ENCODE measurements at regions not wholly inside any gene's neighbourhood (a gene's known extent, or its start where the extent isn't known, plus 50 kb on each side); places are given as distances from the start of the nearest gene placed in this dataset.
A peak's percentile ranks its signal among the peaks of the same experiment; 100 is the strongest.
"Not testable (repeated sequence)": the region's sequence is repeated elsewhere in the genome, so short reads cannot be mapped to it uniquely, and the experiment has no call there.

DNA sequence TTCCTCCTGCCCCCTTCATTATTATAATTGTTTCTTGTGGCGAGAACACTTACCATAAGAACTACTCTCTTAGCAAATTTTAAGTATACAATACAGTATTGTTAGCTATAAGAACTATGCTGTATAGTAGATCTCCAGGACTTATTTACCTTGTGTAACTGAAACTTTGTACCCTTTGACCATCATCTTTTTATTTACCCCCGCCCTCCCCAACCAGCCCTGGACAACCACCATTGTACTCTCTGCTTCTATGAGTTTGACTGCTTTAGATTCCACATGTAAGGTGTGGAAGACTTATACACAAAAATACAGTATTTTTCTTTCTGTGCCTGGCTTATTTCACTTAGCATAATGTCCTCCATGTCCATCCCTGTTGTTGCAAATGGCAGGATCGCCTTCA lies 161.1 kb downstream of the PHF8 start:
- DNase-seq (ENCODE audit: low read depth), result no peak

- no peak for DNase-seq (ENCODE audit: low read depth)
Observed at GRCh38 chrX:53882331-53882730, 161.9 kb downstream of the PHF8 start.

GRCh38 chrX:53880786-53881185 lies 163.5 kb downstream of the PHF8 start:
- DNase-seq (ENCODE audit: low read depth), result not testable (repeated sequence)

DNA sequence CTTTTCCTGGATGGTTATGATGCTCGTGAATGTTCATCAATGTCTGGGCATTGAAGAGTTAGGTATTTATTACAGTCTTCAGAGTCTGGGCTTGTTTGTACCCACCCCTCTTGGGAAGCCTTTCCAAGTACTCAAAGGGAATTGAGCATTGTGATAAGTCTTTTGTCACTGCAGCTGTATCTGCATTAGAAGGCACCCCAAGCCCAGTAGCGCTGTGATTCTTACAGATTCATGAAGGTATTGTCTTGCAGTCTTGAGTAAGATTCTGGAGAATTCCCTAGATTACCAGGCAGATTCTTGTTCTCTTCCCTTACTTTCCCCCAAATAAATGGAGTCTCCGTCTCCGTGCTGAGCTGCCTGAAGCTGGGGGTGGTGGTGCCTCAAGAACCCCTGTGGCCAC lies 173.4 kb upstream of the HUWE1 start:
- DNase-seq (ENCODE audit: low read depth), result no peak

GRCh38 chrX:53831662-53832635 lies 145.4 kb upstream of the HUWE1 start:
- peak; percentile 38 for DNase-seq (ENCODE audit: low read depth)

DNA sequence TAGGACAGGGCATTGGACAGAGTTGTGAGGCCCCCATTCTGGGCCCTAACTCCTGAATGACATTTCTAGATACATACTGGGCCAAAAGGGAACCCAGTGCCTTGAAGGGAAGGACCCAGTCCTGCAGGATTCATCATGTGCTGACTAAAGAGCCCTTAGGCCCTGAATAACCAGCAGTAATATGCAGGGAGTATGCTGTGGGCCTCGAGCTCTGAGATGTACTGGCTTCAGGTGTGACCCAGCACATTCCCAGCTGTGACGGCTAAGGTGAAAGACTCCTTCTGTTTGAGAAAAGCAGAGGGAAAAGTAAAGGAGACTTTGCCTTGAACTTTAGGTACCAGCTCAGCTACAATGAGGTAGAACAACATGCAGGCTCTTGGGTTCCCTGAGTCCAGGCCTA lies 138.2 kb upstream of the HUWE1 start:
- DNase-seq (ENCODE audit: low read depth), result no peak

- DNase-seq (ENCODE audit: low read depth), result not testable (repeated sequence)
Observed at GRCh38 chrX:53818115-53818514, 131.6 kb upstream of the HUWE1 start.

DNA sequence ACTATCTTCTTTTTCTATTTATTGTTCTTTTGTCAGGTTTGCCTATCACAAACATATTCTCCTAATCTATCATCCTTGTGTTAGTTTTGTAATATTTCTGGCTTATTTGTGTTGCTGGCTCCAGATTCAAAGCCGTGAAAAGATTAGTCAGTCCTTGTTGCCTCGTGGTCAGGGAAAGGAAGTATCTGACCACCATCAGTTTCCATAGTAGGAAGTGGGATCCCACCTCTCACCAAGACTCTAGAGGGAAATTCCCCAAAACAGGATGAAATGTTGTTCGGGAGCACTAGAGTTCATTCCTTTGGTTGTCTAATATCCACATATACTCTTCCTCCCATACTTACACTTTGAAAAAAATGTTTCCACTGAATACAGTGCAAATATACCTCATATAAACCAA lies 131.0 kb upstream of the HUWE1 start:
- no peak for DNase-seq (ENCODE audit: low read depth)

DNA sequence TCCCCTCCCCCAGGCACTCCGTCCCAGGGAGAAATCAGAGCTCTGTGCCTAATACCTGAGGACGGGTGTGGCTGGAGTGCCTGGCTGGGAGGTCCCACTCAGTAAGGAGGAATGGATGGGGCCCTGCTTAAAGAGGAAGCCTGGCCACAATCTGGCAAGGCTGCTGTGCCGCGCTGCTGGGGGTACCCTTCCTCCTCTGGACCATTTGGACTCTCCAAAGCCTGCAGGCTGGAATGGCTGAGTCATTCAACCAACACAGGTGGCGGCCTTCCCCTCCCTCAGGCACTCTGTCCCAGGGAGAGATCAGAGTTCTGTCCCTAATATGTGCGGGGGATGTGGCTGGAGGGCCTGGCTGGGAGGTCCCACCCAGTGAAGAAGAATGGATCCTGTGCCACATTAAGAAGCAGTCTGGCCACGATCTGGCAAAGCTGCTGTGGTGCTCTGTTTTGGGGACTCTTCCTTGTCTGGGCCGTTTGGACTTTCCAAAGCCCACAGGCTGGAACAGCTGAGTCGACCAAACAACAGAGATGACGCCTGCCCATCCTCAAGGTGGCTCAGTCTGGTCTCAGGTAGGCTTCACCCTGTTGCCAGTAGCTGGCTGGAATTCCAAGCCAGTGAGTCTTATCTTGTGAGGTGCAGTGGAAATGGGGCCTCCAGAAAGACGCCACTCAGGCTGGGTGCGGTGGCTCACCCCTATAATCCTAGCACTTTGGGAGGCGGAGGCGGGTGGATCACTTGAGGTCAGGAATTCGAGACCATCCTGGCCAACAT lies 127.3 kb upstream of the HUWE1 start:
- DNase-seq (ENCODE audit: low read depth), result no peak

DNA sequence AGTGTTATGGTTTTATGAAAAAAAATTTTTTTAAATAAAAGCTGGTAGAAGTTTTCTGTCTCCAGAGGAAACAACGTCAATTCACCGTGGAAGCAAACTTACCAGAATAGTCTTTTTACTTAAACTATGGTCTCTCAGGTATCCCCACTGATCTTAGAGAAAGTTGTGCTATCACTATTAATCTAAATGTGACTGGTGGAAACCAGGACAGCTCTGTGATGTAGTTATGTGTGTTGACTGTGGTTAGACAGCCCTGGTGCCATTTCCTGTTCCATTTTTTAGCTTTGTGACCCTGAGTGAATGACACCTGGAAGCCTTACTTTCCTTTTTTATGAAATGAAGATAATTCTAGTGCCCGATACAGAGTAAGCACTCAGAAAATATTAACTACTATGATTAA lies 111.8 kb upstream of the HUWE1 start:
- no peak for DNase-seq (ENCODE audit: low read depth)

DNA sequence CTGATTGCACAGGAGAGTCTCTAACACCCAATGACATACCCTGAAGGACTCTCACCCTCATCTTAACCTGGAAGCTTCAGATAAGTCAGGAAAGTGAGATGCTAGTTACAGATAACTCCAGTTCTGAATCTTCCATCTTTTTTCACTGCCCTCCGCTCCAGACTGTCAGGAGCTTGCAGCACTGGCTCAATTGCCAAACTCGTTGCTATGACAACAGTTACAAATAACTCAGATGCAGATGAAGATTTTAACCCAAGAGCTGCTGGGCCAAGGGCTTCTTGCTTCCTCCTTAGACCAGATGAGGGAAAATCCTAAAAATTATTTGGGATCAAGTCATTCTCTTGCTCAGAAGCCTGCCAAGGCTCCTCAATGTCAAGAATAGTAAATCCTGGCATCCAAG lies 109.1 kb upstream of the HUWE1 start:
- DNase-seq (ENCODE audit: low read depth), result no peak

GRCh38 chrX:53794181-53794580 lies 107.7 kb upstream of the HUWE1 start:
- no peak for DNase-seq (ENCODE audit: low read depth)

- DNase-seq (ENCODE audit: low read depth), result no peak
Observed at GRCh38 chrX:53768865-53769264, 82.3 kb upstream of the HUWE1 start.

DNA sequence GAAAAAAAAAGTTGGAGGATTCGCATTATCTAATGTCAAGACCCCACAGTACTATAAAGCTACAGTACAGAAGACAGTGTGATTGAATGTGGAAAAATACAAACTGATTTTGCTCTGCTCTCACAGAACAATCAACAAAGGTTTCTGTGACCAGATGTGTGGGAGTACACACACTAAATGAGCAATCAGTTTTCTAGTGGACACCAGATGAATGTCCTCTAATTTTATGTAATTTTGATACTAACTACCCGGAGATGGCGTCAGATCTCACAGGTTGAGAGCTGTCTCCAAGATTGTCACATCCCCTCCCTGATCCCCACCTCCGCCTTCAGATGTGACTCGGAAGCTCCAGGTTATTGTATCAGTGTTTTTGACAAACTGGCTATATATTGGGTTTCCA lies 81.9 kb upstream of the HUWE1 start:
- no peak for DNase-seq (ENCODE audit: low read depth)

DNA sequence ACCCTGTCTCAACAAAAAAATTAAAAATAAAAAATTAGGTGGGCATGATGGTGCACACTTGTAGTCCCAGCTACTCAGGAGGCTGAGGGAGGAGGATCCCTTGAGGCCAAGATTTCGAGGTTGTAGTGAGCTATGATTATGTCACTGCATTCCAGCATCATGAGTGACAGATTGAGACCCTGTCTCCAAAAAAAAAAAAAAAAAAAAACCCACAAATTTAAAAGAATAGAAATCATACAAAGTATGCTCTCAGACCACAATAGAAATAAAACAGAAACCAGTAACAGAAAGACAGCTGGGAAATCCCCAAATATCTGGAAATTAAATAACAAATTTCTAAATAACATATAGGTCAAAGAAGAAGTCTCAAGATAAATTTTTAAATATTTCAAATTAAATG lies 81.0 kb upstream of the HUWE1 start:
- no peak for DNase-seq (ENCODE audit: low read depth)

DNA sequence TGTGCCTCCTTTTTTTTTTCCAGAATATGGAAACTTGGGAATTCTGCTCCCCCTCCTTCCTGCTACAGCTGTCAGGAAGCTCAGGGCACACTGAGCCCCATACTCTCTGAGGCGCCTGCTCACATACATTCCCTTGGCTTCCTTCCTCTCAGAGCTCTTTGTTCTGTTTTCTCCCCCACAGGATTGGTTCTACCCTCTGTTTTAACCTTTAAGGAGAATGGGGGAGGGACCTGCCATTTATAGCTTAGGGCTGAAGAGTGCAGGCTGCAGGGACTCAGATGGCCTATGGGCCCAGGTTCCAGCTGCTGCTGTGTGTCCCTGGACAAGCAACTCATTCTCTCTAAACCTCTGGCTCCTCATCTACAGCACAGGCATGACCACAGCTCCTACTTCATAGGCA lies 70.7 kb upstream of the HUWE1 start:
- not testable (repeated sequence) for DNase-seq (ENCODE audit: low read depth)

DNA sequence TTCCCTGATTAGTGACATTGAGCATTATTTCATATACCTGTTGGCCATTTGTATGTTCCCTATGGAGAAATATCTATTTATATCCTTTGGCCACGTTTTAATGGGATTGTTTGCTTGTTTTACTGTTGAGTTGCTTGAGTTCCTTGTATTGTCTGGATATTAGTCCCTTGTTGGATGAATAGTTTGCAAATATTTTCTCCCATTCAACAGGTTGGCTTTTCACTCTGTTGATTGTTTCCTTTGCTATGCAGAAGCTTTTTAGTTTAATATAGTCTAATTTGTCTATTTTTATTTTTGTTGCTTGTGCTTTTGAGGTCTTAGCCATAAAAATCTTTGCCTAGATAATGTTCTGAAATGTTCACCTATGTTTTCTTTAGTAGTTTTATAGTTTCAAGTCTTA lies 60.2 kb upstream of the HUWE1 start:
- no peak for DNase-seq (ENCODE audit: low read depth)

GRCh38 chrX:53743244-53743643 lies 56.7 kb upstream of the HUWE1 start:
- no peak for DNase-seq (ENCODE audit: low read depth)

DNA sequence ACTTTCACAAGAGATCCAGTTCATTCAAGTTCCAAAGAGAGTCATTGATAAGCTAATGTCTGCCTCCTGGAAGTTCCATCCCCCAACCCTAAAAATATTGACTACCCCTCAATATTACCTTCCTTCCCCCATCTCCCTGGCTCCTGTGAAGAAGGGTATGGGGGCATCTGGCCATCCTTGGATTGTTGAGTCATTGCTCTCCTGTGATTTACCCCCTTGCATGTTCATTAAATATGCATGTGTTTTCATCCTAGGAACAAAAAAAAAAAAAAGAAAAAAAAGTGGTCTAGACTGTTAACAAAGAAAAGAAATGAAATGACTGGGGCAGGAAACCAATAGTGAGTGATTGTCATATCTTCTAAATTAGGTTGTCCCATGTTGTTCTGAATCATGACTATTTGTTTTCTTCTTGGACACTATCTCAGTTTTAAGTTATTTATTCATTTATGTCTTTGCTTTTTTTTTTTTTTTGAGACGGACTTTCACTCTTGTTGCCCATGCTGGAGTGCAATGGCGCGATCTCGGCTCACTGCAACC lies 51.9 kb upstream of the HUWE1 start:
- DNase-seq (ENCODE audit: low read depth), result no peak
